K562 (cell line): ENCODE measurements at regions not wholly inside any gene's neighbourhood (a gene's known extent, or its start where the extent isn't known, plus 50 kb on each side); places are given as distances from the start of the nearest gene placed in this dataset.

Source experiments
- ATAC-seq: fragments of 200-7000 bp; cut with Tn5 transposase; 3 replicates; pipeline ENCODE4 v1.9.1; 2020; ENCODE audit warnings: moderate library complexity
- BruUV-seq: library from RNA; stranded (reverse); fragments of 400-500 nt; replicated peaks from 2 replicates; lab custom pipeline; 2021; lab: Mats Ljungman, UMichigan
- CTCF ChIA-PET: fragments of 300-600 bp; formaldehyde crosslinking; extraction: SDS; loops from one replicate; lab custom pipeline; 2021; ENCODE audit warnings: low intra/inter-chr PET ratio; lab: Yijun Ruan, JAX
- POLR2A ChIA-PET: fragments of 300-600, 350-650 bp; sonication (Branson Sonifier 250); formaldehyde crosslinking; extraction: SDS; loops from one replicate; lab custom pipeline; 2021; ENCODE audit warnings: antibody characterized with exemption, inconsistent platforms; lab: Yijun Ruan, JAX
- DNase-seq, 4 experiments: peaks; one replicate each; pipeline versions ENCODE4 v3.0.0 to v3.0.0-alpha.2; 2011 to 2018; ENCODE audit warnings: low spot score in 3 of 4, mixed read lengths in 3 of 4; ENCODE audit errors: extremely low read depth in 1 of 4
- FAIRE-seq: peaks from 2 replicates; lab custom pipeline; 2011; peaks lifted over from hg19 to GRCh38; lab: Jason Lieb, UNC
- H2AFZ ChIP-seq: 2 replicates; pipeline ENCODE4 v1.6.0; 2011; ENCODE audit warnings: low read depth, low read length, control low read depth, inconsistent platforms
- H3K27ac ChIP-seq: fragments of 200-600 bp; 3 replicates; pipeline ENCODE4 v1.8.0; 2011; ENCODE audit warnings: low read depth, mild to moderate bottlenecking, control low read depth, inconsistent platforms, low read length, moderate library complexity, mixed read lengths; ENCODE audit errors: extremely low read depth
- H3K27me3 ChIP-seq, 2 experiments: fragments of 300-600 bp in 1 of 2; 2 replicates in 1 of 2; 3 replicates in 1 of 2; pipeline versions ENCODE4 v1.6.0 to v1.8.0; 2011; ENCODE audit warnings: inconsistent platforms in 2 of 2, low read length in 2 of 2, mild to moderate bottlenecking in 1 of 2, mixed read lengths in 1 of 2, moderate library complexity in 1 of 2; ENCODE audit not compliant: control insufficient read depth in 2 of 2, insufficient read depth in 2 of 2
- H3K36me3 ChIP-seq: fragments of 300-600 bp; 3 replicates; pipeline ENCODE4 v1.8.0; 2011; ENCODE audit warnings: mild to moderate bottlenecking, low read length, inconsistent platforms; ENCODE audit not compliant: control insufficient read depth, insufficient read depth
- H3K4me1 ChIP-seq, 2 experiments: fragments of 200-600 bp in 1 of 2; replicated peaks in 1 of 2; 2 replicates in 1 of 2; 3 replicates in 1 of 2; pipeline versions ENCODE4 v1.5.1 to v1.8.0; 2011; ENCODE audit warnings: inconsistent platforms in 2 of 2, low read length in 2 of 2, mild to moderate bottlenecking in 1 of 2, mixed read lengths in 1 of 2, moderate library complexity in 1 of 2; ENCODE audit not compliant: control insufficient read depth in 2 of 2, insufficient read depth in 2 of 2
- H3K4me2 ChIP-seq: 2 replicates; pipeline ENCODE4 v1.6.1; 2011; ENCODE audit warnings: low read length, control low read depth, inconsistent platforms, mixed read lengths; ENCODE audit not compliant: insufficient read depth
- H3K4me3 ChIP-seq: fragments of 200-600 bp; sonication (generic), shearing (Covaris generic); 2 replicates; pipeline ENCODE4 v1.5.1; 2016; ENCODE audit warnings: control low read depth, inconsistent platforms
- H3K79me2 ChIP-seq: fragments of 200-600 bp; 3 replicates; pipeline ENCODE4 v1.8.0; 2011; ENCODE audit warnings: low read length, inconsistent platforms; ENCODE audit not compliant: control insufficient read depth, insufficient read depth
- H3K9ac ChIP-seq, 2 experiments: 2 replicates each; pipeline versions ENCODE4 v1.6.0 to v1.6.1; 2011; ENCODE audit warnings: low read depth in 2 of 2, low read length in 2 of 2, control low read depth in 1 of 2, inconsistent platforms in 1 of 2, mild to moderate bottlenecking in 1 of 2, mixed read lengths in 1 of 2; ENCODE audit not compliant: insufficient read depth in 1 of 2
- H3K9me1 ChIP-seq: one replicate; pipeline ENCODE4 v1.6.0; 2011; ENCODE audit warnings: inconsistent platforms, mild to moderate bottlenecking, low read length, moderate library complexity; ENCODE audit not compliant: control insufficient read depth, insufficient read depth
- H3K9me3 ChIP-seq: replicated peaks from 2 replicates; pipeline ENCODE4 v1.5.1; 2011; ENCODE audit warnings: low read depth, low read length, inconsistent platforms; ENCODE audit not compliant: control insufficient read depth, insufficient read depth
- H4K20me1 ChIP-seq: replicated peaks from 2 replicates; pipeline ENCODE4 v1.6.1; 2011; ENCODE audit warnings: low read length, inconsistent platforms, mixed read lengths; ENCODE audit not compliant: control insufficient read depth, insufficient read depth
- ARID3A ChIP-seq: IDR thresholded peaks from 2 replicates; pipeline ENCODE4 v1.6.1; 2012; ENCODE audit warnings: low read depth, low read length, improper control_type of control experiment, borderline replicate concordance
- ELF4 ChIP-seq: fragments of 450-650 bp; formaldehyde crosslinking; IDR thresholded peaks from 2 replicates; pipeline ENCODE4 v1.4.0; 2022; ENCODE audit warnings: missing genetic modification characterization
- ESRRA ChIP-seq: fragments of 450-650 bp; IDR thresholded peaks from 2 replicates; pipeline ENCODE4 v1.6.1; 2014; ENCODE audit warnings: low read depth, mild to moderate bottlenecking, moderate library complexity, borderline replicate concordance
- PRDM10 ChIP-seq: fragments of 450-650 bp; IDR thresholded peaks from 2 replicates; pipeline ENCODE4 v1.6.1; 2018; ENCODE audit not compliant: partially characterized antibody
- SOX6 ChIP-seq: fragments of 450-650 bp; IDR thresholded peaks from 2 replicates; pipeline ENCODE4 v1.6.1; 2014; ENCODE audit warnings: mild to moderate bottlenecking
- THAP12 ChIP-seq: fragments of 250-450 bp; sonication (Bioruptor Pico); IDR thresholded peaks from 2 replicates; pipeline ENCODE4 v1.9.0; 2021; ENCODE audit warnings: mild to moderate bottlenecking, inconsistent platforms
- U2AF1 ChIP-seq: fragments of 200-400 bp; formaldehyde crosslinking; optimal IDR thresholded peaks from 2 replicates; pipeline ENCODE3; 2017; ENCODE audit warnings: mild to moderate bottlenecking, low read depth, low read length, moderate library complexity
- WGBS: fragments of 100-300 bp; shearing (Covaris generic); methylation state at CpG from one replicate; pipeline ENCODE4 v1.1.6; 2016; ENCODE audit warnings: low coverage, mixed read lengths; ENCODE audit not compliant: insufficient coverage; ENCODE audit errors: missing lambda C conversion rate; 5-methylcytosine and 5-hydroxymethylcytosine counted together
- in situ Hi-C: fragments of 300-500 bp; cut with MboI; formaldehyde crosslinking; loops from 4 replicates; pipeline ENCODE4 v1.15.0; 2018; ENCODE audit warnings: inconsistent platforms, mixed read lengths
- intact Hi-C: fragments of 100-400 bp; cut with micrococcal nuclease; formaldehyde crosslinking; loops from 2 replicates; pipeline ENCODE4 v1.14.2; 2022

- WGBS = 0% methylated on average over 1 of the region's 1 CpG
- Histone ChIP-seq H3K36me3 (no peaks in the 10 kb centered on the region), H3K4me3 (no peak overlapping the region), H3K9ac (no peak overlapping the region), H3K9me1 (no peaks in the 10 kb centered on the region), H3K79me2 (no peaks in the 10 kb centered on the region), H4K20me1 (no peaks in the 10 kb centered on the region), H3K9me3 (no peaks in the 10 kb centered on the region), H3K4me1 (no peaks in the 10 kb centered on the region), H3K27me3 (no peaks in the 10 kb centered on the region), H3K4me2 (no peak overlapping the region), H2AFZ (no peak overlapping the region), H3K27ac (no peak overlapping the region)
- DNase-seq (no peak), FAIRE-seq (no peak), ATAC-seq (no peak)
- in situ Hi-C loops (loop anchor here (25.0 kb wide), 1 partner anchor 889 kb away; no protein-coding TSS in a partner anchor), intact Hi-C loops (loop anchor here (10.0 kb wide), 1 partner anchor 416 kb away; no protein-coding TSS in a partner anchor)
- TF ChIP-seq THAP12 (CRISPR knock-in tag) = no peak
- no peak for TF ChIP-seq PRDM10
- TF ChIP-seq ELF4 = no peak
- TF ChIP-seq ESRRA = no peak
- no peak for TF ChIP-seq U2AF1
- TF ChIP-seq SOX6 = no peak
- TF ChIP-seq ARID3A = no peak
- POLR2A ChIA-PET = no interaction called here
- no TSS peak for BruUV-seq
- CTCF ChIA-PET = no interaction called here
Measured at GRCh38 chr13:73701160-73701559, 433.0 kb downstream of the KLF12 start.
